ENCODE measurements at regions not wholly inside any gene's neighbourhood (a gene's known extent, or its start where the extent isn't known, plus 50 kb on each side); places are given as distances from the start of the nearest gene placed in this dataset.
A peak's percentile ranks its signal among the peaks of the same experiment; 100 is the strongest.

GRCh38 chr12:68406134-68406576 is 74.0 kb upstream of the MDM1 start:
- Histone ChIP-seq H3K4me1 (ENCODE audit: control insufficient read depth, low read depth, low read length) (no peaks in the 10 kb centered on the region), H3K79me1 (ENCODE audit: low read length) (no peaks in the 10 kb centered on the region), H3K4me2 (ENCODE audit: low read length) (no peak overlapping the region), H4K5ac (ENCODE audit: low read length) (no peak overlapping the region), H3K23ac (ENCODE audit: low read length) (no peak overlapping the region), H3K4ac (ENCODE audit: low read depth, low read length) (no peak overlapping the region), H3K27me3 (ENCODE audit: insufficient read depth, low read length, poor library complexity) (no peaks in the 10 kb centered on the region), H4K8ac (ENCODE audit: low read depth, low read length) (no peak overlapping the region), H3K79me2 (ENCODE audit: control insufficient read depth, insufficient read depth, low read length) (no peaks in the 10 kb centered on the region), H3K4me3 (ENCODE audit: low read length) (no peak overlapping the region), H3K9ac (ENCODE audit: low read length) (no peak overlapping the region), H3K27ac (ENCODE audit: low read depth, low read length) (no peak overlapping the region), H2BK5ac (ENCODE audit: low read length) (no peak overlapping the region), H3K36me3 (ENCODE audit: control insufficient read depth, insufficient read depth, low read length) (no peaks in the 10 kb centered on the region), H3K56ac (ENCODE audit: low read length) (no peak overlapping the region), H3K18ac (ENCODE audit: low read length) (no peak overlapping the region), H2BK15ac (replicated peaks; ENCODE audit: low read depth) (no peak overlapping the region), H2AK5ac (ENCODE audit: low read length) (no peak overlapping the region), H2BK120ac (ENCODE audit: low read depth, low read length) (no peak overlapping the region)
- whole genome bisulfite sequencing (ENCODE audit: extremely low coverage, insufficient coverage, low lambda C conversion rate): no CpG with 5 or more reads among the region's 5 CpGs
- peak; percentile 48 for DNase-seq

DNA sequence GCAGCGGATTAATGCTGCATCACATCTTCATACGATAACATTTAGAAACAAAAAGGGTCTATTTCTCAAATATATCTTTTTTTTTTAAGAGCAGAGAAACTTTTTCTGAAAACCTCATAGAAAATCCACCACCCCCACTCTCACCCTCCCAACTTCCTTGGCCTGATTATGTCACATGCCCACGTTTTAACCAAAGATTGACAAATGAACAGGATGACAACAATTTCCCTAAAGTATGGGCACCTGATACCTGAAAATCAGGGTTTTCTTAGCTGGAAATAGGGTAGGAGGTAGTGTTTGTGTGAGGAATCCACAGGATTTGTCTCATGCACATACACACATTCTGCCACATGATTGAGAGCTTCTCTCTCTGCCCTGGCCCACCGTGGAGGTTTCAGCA is 74.7 kb upstream of the MDM1 start:
- no peak overlapping the region for H3K4me2 ChIP-seq (ENCODE audit: low read length)
- no peak overlapping the region for H3K23ac ChIP-seq (ENCODE audit: low read length)
- no peaks in the 10 kb centered on the region for H3K79me1 ChIP-seq (ENCODE audit: low read length)
- H3K79me2 ChIP-seq (ENCODE audit: control insufficient read depth, insufficient read depth, low read length): no peaks in the 10 kb centered on the region
- no peaks in the 10 kb centered on the region for H3K27me3 ChIP-seq (ENCODE audit: insufficient read depth, low read length, poor library complexity)
- H2BK15ac ChIP-seq (replicated peaks; ENCODE audit: low read depth): no peak overlapping the region
- no peak overlapping the region for H2BK5ac ChIP-seq (ENCODE audit: low read length)
- H3K4me1 ChIP-seq (ENCODE audit: control insufficient read depth, low read depth, low read length): no peaks in the 10 kb centered on the region
- WGBS (ENCODE audit: extremely low coverage, insufficient coverage, low lambda C conversion rate): no CpG with 5 or more reads among the region's 4 CpGs
- H3K9ac ChIP-seq (ENCODE audit: low read length): no peak overlapping the region
- no peak overlapping the region for H4K5ac ChIP-seq (ENCODE audit: low read length)
- no peak overlapping the region for H4K8ac ChIP-seq (ENCODE audit: low read depth, low read length)
- H2BK120ac ChIP-seq (ENCODE audit: low read depth, low read length): no peak overlapping the region
- no peaks in the 10 kb centered on the region for H3K36me3 ChIP-seq (ENCODE audit: control insufficient read depth, insufficient read depth, low read length)
- no peak for DNase-seq
- no peak overlapping the region for H2AK5ac ChIP-seq (ENCODE audit: low read length)
- H3K4ac ChIP-seq (ENCODE audit: low read depth, low read length): no peak overlapping the region
- H3K4me3 ChIP-seq (ENCODE audit: low read length): no peak overlapping the region
- no peak overlapping the region for H3K18ac ChIP-seq (ENCODE audit: low read length)
- no peak overlapping the region for H3K56ac ChIP-seq (ENCODE audit: low read length)
- H3K27ac ChIP-seq (ENCODE audit: low read depth, low read length): no peak overlapping the region

DNA sequence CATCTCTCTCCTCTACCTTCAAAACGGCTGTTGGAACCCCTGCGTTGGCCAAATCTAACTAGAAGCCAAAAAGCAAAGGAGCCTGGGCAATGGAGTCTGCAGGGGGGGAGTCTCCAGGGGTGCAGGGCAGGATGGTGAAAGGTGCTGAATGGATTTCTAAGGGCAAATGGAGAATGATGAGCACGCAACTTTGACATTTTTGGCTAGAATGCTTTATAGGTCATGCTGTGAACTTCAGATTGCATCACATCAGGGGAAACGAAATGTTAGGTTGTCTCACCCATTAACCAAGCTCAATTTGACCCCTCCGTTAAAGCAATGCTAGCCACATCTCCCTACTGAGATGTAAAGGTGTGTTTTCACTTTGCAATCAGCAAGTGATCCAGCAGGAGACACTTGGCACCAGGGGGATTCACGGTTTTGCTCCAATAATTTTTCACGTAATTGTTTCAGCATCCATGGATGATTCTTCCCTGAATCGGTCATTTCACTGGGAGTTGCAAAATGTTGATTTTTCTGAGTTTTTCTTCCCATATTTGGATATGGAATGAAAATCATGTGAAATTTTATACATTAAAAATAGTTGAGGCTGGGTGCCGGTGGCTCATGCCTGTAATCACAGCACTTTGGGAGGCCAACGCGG is 78.0 kb upstream of the MDM1 start:
- Histone ChIP-seq H3K27me3 (ENCODE audit: insufficient read depth, low read length, poor library complexity) (no peaks in the 10 kb centered on the region), H3K4me2 (ENCODE audit: low read length) (no peak overlapping the region), H2BK5ac (ENCODE audit: low read length) (no peak overlapping the region), H2BK15ac (replicated peaks; ENCODE audit: low read depth) (no peak overlapping the region), H4K8ac (ENCODE audit: low read depth, low read length) (no peak overlapping the region), H3K27ac (ENCODE audit: low read depth, low read length) (no peak overlapping the region), H2AK5ac (ENCODE audit: low read length) (no peak overlapping the region), H3K18ac (ENCODE audit: low read length) (no peak overlapping the region), H3K4me3 (ENCODE audit: low read length) (no peak overlapping the region), H4K5ac (ENCODE audit: low read length) (no peak overlapping the region), H3K4me1 (ENCODE audit: control insufficient read depth, low read depth, low read length) (no peaks in the 10 kb centered on the region), H3K4ac (ENCODE audit: low read depth, low read length) (no peak overlapping the region), H3K36me3 (ENCODE audit: control insufficient read depth, insufficient read depth, low read length) (no peaks in the 10 kb centered on the region), H3K23ac (ENCODE audit: low read length) (no peak overlapping the region), H3K56ac (ENCODE audit: low read length) (no peak overlapping the region), H3K79me1 (ENCODE audit: low read length) (no peaks in the 10 kb centered on the region), H3K9ac (ENCODE audit: low read length) (no peak overlapping the region), H2BK120ac (ENCODE audit: low read depth, low read length) (no peak overlapping the region), H3K79me2 (ENCODE audit: control insufficient read depth, insufficient read depth, low read length) (no peaks in the 10 kb centered on the region)
- DNase-seq: no peak
- WGBS (ENCODE audit: extremely low coverage, insufficient coverage, low lambda C conversion rate): no CpG with 5 or more reads among the region's 11 CpGs

DNA sequence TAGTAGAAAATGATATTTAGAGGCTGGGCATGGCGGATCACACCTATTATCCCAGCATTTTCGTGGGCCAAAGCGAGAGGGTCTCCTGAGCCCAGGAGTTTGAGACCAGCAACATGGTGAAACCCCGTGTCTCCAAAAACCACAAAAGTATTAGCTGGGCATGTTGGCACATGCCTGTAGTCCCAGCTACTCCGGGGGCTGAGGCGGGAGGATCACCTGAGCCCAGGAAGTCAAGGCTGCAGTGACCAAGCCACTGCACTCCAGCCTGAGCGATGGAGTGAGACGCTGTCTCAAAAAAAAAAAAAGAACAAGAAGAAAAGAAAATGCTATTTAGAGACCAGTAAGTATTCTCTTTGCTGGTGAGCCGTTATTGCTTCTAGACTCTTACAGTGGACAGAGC is 79.2 kb upstream of the MDM1 start:
- no peak overlapping the region for H3K23ac ChIP-seq (ENCODE audit: low read length)
- DNase-seq: no peak
- H3K4ac ChIP-seq (ENCODE audit: low read depth, low read length): no peak overlapping the region
- WGBS (ENCODE audit: extremely low coverage, insufficient coverage, low lambda C conversion rate): no CpG with 5 or more reads among the region's 9 CpGs
- no peaks in the 10 kb centered on the region for H3K79me1 ChIP-seq (ENCODE audit: low read length)
- no peak overlapping the region for H2BK120ac ChIP-seq (ENCODE audit: low read depth, low read length)
- H3K79me2 ChIP-seq (ENCODE audit: control insufficient read depth, insufficient read depth, low read length): no peaks in the 10 kb centered on the region
- H3K56ac ChIP-seq (ENCODE audit: low read length): no peak overlapping the region
- H3K4me3 ChIP-seq (ENCODE audit: low read length): no peak overlapping the region
- H3K27me3 ChIP-seq (ENCODE audit: insufficient read depth, low read length, poor library complexity): no peaks in the 10 kb centered on the region
- H3K36me3 ChIP-seq (ENCODE audit: control insufficient read depth, insufficient read depth, low read length): no peaks in the 10 kb centered on the region
- H4K8ac ChIP-seq (ENCODE audit: low read depth, low read length): no peak overlapping the region
- H3K18ac ChIP-seq (ENCODE audit: low read length): peak overlapping the region; percentile 30
- no peak overlapping the region for H2BK15ac ChIP-seq (replicated peaks; ENCODE audit: low read depth)
- H2AK5ac ChIP-seq (ENCODE audit: low read length): no peak overlapping the region
- no peak overlapping the region for H4K5ac ChIP-seq (ENCODE audit: low read length)
- no peak overlapping the region for H3K9ac ChIP-seq (ENCODE audit: low read length)
- no peak overlapping the region for H2BK5ac ChIP-seq (ENCODE audit: low read length)
- H3K4me1 ChIP-seq (ENCODE audit: control insufficient read depth, low read depth, low read length): no peaks in the 10 kb centered on the region
- H3K4me2 ChIP-seq (ENCODE audit: low read length): no peak overlapping the region
- no peak overlapping the region for H3K27ac ChIP-seq (ENCODE audit: low read depth, low read length)

GRCh38 chr12:68414988-68415387 is 82.8 kb upstream of the MDM1 start:
- Histone ChIP-seq H2BK15ac (replicated peaks; ENCODE audit: low read depth) (no peak overlapping the region), H2BK120ac (ENCODE audit: low read depth, low read length) (no peak overlapping the region), H3K27me3 (ENCODE audit: insufficient read depth, low read length, poor library complexity) (no peaks in the 10 kb centered on the region), H3K56ac (ENCODE audit: low read length) (no peak overlapping the region), H2AK5ac (ENCODE audit: low read length) (no peak overlapping the region), H3K4me1 (ENCODE audit: control insufficient read depth, low read depth, low read length) (no peaks in the 10 kb centered on the region), H2BK5ac (ENCODE audit: low read length) (no peak overlapping the region), H4K5ac (ENCODE audit: low read length) (no peak overlapping the region), H3K36me3 (ENCODE audit: control insufficient read depth, insufficient read depth, low read length) (no peaks in the 10 kb centered on the region), H3K27ac (ENCODE audit: low read depth, low read length) (no peak overlapping the region), H3K4me2 (ENCODE audit: low read length) (no peak overlapping the region), H3K79me2 (ENCODE audit: control insufficient read depth, insufficient read depth, low read length) (no peaks in the 10 kb centered on the region), H3K9ac (ENCODE audit: low read length) (no peak overlapping the region), H3K18ac (ENCODE audit: low read length) (no peak overlapping the region), H3K23ac (ENCODE audit: low read length) (no peak overlapping the region), H3K79me1 (ENCODE audit: low read length) (no peaks in the 10 kb centered on the region), H4K8ac (ENCODE audit: low read depth, low read length) (no peak overlapping the region), H3K4ac (ENCODE audit: low read depth, low read length) (no peak overlapping the region), H3K4me3 (ENCODE audit: low read length) (no peak overlapping the region)
- WGBS (ENCODE audit: extremely low coverage, insufficient coverage, low lambda C conversion rate): no CpG with 5 or more reads among the region's 2 CpGs
- DNase-seq: no peak

GRCh38 chr12:68416350-68416749 is 84.2 kb upstream of the MDM1 start:
- Histone ChIP-seq H3K79me2 (ENCODE audit: control insufficient read depth, insufficient read depth, low read length) (no peaks in the 10 kb centered on the region), H2BK5ac (ENCODE audit: low read length) (no peak overlapping the region), H3K9ac (ENCODE audit: low read length) (no peak overlapping the region), H4K8ac (ENCODE audit: low read depth, low read length) (no peak overlapping the region), H3K4ac (ENCODE audit: low read depth, low read length) (no peak overlapping the region), H2AK5ac (ENCODE audit: low read length) (no peak overlapping the region), H3K4me2 (ENCODE audit: low read length) (no peak overlapping the region), H3K27ac (ENCODE audit: low read depth, low read length) (no peak overlapping the region), H3K56ac (ENCODE audit: low read length) (no peak overlapping the region), H3K79me1 (ENCODE audit: low read length) (no peaks in the 10 kb centered on the region), H3K4me1 (ENCODE audit: control insufficient read depth, low read depth, low read length) (no peaks in the 10 kb centered on the region), H3K18ac (ENCODE audit: low read length) (no peak overlapping the region), H4K5ac (ENCODE audit: low read length) (no peak overlapping the region), H3K23ac (ENCODE audit: low read length) (no peak overlapping the region), H3K36me3 (ENCODE audit: control insufficient read depth, insufficient read depth, low read length) (no peaks in the 10 kb centered on the region), H3K27me3 (ENCODE audit: insufficient read depth, low read length, poor library complexity) (no peaks in the 10 kb centered on the region), H2BK120ac (ENCODE audit: low read depth, low read length) (no peak overlapping the region), H3K4me3 (ENCODE audit: low read length) (no peak overlapping the region), H2BK15ac (replicated peaks; ENCODE audit: low read depth) (no peak overlapping the region)
- no CpG with 5 or more reads among the region's 6 CpGs for WGBS (ENCODE audit: extremely low coverage, insufficient coverage, low lambda C conversion rate)
- no peak for DNase-seq

Data from mesendoderm (in vitro differentiated cells).